Colon (tissue), 2 donors: ENCODE measurements at regions not wholly inside any gene's neighbourhood (a gene's known extent, or its start where the extent isn't known, plus 50 kb on each side); places are given as distances from the start of the nearest gene placed in this dataset.

Source experiments
- FAIRE-seq: peaks from 2 replicates; lab custom pipeline; 2012; peaks lifted over from hg19 to GRCh38; lab: Jason Lieb, UNC
- donor health status: control.
- donor health status: control.

DNA sequence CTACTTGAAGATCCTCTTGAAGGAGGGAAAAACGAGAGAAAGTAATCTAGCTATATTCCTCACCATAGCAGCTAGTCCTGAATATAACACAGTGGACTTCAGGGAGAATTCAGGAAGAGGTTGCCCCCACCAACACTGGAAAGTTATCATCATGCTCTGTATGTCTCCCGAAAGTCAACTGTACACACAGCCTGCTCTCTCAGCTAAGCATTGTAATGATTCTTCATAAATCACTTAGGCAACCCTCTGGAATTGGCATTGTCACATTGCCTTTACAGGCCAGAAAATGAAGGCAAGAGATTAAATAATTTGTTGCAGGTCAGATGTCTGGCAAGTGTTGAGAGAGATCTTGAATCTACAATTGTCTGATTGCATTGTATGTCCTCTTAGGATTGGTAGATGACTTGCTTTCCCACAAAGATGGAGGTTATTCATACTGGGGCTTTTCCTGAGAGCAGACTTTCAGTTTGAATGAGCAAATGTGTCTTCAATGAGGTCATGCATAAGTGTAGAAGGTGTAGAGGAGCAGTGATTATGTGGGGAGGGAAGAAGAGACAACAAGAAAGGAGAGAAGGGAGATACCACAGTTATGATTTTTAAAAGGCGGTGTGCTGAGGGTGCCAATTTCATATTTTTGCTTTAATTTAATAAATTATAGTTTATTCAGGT is 667.2 kb downstream of the DCDC2C start:
- no peak for FAIRE-seq

- no peak for FAIRE-seq
Observed at GRCh38 chr2:4381049-4381448, 677.7 kb downstream of the DCDC2C start.

DNA sequence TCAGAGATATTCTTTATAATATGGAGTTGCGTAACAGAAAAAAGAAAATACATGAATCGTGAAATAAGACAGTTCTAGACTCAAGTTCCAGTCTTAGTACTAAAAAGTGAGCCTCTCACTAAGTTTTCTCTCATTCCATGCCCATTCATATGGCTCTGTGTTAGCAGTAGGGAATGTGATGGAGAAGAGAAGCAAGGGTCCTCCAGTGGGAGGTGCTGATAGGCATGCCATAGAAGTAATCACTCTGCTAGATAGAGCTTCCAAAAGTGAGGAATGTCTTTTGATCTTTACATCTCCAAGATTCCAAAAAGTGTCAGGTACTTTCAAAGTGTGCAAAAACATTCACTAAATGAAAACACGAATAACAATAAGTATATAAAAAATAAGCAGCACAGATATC is 678.4 kb downstream of the DCDC2C start:
- FAIRE-seq, result no peak

DNA sequence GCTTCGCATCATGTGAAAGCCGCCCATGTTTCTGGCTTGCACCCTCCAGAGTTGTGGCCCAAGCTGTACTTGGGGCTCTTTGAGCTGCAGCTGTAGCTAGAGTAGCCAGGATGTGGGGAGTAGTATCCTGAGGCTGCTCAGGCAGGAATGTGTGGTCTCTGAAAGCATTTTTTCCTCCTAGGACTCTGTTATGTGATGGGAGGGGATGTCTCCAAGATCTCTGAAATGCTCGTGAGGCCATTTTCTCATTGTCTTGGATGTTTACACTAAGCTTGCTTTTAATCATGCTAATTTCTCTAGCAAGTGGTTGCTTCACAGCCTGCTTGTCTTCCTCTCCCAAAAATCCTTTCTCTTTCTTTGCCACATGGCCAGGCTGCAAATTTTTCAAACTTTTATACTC is 687.6 kb downstream of the DCDC2C start:
- FAIRE-seq, result no peak

- no peak for FAIRE-seq
Observed at GRCh38 chr2:4404363-4404762, 701.0 kb downstream of the DCDC2C start.

- FAIRE-seq, result no peak
Observed at GRCh38 chr2:4408321-4408720, 704.9 kb downstream of the DCDC2C start.

GRCh38 chr2:4412637-4413187 is 709.3 kb downstream of the DCDC2C start:
- FAIRE-seq, result no peak

DNA sequence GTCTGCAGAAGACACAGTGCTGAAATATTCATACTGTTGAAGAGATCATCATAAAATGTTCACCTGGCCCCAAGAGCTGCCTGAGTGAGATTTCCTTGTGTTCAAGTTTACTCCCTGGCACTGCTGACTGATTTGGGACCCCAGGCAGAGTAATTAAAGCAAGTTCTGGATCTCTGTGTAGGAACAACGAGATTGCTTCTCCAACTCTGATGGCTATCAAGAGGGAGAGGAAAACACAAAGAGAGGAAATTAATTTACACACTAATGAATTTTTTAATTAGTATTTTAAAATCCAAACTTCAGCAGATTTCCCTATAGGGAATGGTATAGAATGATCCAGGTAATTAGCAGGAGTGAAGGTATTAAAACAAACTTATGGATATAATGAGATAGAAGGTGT is 711.8 kb downstream of the DCDC2C start:
- FAIRE-seq, result no peak

DNA sequence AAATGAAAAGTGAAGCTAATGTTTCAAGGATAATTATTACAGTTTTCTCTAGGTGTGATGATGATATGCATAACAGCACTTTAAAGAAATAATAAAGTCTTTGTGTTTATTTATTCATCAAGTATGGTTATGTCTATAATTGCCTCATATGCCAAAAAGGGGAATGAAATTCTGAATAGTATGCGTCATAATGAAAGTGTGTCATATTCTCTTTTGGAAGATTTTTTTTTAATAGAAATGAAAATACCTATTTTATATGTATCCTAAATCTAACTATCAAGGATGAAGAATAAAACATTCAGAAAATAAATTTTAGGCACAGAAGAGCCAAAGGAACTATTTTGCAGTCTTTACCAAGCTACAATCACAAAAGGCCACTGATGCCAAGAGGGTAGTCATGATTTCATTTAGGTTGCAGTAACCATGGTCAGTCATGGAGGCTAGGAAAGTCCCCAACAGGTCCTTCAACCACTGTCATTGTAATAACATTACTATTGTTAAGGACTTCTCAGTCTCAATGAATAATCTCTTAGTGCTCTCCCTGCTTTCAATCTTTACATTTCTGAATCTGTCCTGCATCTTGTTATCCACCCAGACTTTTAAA is 712.5 kb downstream of the DCDC2C start:
- no peak for FAIRE-seq

DNA sequence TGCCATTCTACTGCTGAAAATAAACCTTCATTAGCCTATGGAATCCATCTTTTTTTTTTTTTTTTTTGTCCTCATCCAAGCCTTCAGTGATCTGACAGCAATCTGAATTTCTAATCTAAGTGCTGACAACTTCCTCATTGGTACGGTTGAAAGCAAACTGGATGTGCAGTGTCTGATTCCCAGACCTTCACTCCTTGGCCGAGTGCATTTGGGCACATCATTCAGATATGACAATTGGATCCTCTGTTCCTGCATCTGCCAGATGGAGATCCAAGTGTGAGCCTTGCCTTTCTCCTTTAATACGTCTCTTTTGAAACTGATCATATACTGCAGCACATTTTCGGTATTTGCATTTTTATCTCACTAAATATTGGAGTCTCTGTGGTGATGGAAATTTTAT is 713.1 kb downstream of the DCDC2C start:
- FAIRE-seq, result no peak

GRCh38 chr2:4417771-4418170 is 714.4 kb downstream of the DCDC2C start:
- no peak for FAIRE-seq

DNA sequence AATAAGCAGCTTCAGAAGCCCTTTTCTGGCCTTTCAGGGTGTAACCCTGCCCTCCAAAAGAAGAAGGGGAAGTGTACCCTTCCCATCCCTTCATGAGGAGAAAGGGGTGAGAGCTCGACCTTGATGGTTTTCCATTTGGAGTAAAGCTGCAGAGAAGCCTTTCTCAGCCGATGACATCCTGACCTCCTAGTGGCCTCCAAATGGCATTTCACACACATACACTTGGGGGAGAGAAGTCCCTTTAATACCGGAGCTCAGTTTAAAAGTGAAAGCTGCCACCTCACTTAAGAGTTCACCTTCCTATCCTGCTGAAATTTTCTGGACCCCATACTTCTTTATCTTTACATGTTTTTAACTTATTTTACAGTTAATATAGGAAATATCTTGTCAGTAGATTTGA is 716.7 kb downstream of the DCDC2C start:
- no peak for FAIRE-seq

DNA sequence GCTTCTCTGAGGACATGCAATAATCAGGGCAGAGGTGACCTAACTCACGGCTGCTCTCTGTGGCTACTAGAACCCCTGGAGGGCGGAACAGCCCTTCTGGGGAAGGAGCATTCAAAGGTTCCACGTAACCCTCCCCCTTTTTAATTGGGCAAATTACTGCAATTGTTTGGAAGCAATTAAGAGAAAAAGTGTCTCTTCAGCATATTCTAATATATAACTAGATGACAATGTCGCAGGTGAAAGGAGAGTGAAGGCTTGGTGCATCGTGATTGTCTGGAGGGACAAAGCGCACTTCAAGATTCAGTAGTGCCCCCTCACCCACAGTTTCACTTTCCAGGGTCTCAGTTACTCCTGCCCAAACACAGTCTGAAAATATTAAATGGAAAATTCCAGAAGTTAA is 720.8 kb downstream of the DCDC2C start:
- no peak for FAIRE-seq

DNA sequence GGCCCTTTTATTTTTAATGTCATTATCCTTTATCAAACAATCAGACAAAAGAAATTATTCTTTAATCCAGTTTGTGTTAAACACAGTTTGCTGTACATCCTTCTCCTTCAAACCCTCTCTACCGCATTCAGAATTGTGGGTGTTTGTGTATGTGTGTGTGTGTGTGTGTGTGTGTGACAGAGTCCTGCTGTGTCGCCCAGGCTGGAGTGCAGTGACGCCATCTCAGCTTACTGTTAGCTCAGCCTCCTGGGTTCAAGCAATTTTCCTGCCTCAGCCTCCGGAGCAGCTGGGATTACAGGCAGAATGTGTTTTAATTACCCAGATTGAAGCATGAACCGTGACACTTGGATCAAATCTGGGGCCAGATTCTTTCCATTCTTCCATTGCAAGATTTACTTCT is 723.7 kb downstream of the DCDC2C start:
- FAIRE-seq, result no peak

DNA sequence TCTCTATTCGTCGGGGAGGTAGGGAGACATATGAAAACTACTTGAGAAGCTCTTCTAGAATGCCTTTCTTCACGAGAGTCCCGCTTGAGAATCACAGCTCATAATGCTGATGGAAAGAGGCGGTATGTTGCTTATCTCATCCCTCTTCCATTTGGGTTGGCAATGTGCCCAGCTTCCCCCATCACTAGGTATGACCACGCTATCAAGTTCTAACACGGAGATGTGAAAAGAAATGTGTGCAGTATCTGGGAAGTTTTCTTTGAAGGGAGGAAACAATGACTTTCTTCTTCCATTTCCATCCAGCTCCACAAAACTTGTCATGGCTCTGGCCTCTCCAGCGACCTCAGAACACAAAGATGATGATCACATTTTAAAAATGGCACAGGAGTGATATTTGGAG is 742.4 kb downstream of the DCDC2C start:
- FAIRE-seq, result no peak

DNA sequence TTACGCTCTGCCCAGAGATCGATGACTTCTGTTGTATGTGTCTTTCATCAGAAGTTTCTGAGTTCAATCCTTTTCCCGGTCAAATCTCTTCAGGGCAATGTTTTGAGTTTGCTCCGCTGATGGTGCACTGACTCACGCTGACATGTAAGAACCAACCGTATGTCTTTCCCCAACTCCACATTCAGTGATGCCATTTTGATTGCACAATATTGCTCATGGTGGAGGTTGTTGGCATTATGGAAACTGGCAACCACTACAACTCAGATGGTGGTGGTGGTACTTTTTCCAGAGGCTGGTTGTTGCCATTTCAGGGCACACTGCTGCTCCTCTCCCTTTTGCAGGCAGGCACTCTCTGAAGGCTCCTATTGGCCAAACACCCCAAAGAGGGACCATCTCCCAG is 751.5 kb downstream of the DCDC2C start:
- no peak for FAIRE-seq

DNA sequence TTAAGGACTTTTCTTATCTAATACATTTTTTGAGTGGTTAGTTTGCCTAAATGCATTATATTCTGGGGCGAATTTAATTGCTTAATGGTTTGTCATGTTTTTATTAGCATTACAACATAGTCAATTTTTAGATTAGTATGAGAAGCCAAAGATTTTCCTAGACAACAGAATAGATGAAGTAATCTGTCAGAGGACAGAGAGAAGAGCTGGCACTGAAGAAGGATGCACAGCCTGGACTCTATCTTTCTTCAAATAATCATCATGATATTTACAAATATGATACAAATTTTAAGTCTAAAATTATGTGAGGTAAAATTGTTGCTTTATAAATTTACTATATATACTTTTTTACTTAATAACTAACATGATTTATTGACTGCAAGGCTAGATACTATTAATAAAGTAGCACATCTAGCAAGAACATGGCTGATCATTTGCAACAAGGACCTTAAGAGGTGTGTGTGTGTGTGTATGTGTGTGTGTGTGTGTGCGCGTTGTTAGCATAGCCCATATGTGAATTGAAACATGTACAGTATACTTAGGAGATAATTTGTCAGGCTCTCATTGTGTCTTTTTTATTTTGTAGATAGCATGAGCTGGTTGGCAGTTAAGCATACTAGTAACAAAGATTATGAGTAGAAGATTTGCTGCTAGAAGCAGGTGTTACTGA is 752.2 kb downstream of the DCDC2C start:
- no peak for FAIRE-seq

GRCh38 chr2:4464634-4465266 is 761.4 kb downstream of the DCDC2C start:
- no peak for FAIRE-seq

DNA sequence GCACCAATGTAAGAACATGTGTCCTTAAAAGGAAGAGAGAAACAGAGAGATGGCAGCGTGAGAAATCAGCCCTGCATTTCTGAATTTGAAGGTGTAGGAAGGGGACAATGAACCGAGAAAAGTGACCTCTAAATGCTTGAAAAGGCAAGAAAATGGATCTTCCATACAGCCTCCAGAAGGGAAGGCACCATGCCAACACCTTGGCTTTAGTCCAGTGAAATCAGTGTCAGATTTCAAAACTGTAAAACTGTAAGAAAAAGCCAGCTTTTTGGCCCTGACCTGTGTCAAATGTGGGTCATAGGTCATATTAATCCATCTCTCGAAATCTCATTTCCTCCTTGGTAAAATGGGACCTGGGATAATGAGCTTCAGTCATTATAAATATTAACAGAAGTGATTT is 762.3 kb downstream of the DCDC2C start:
- FAIRE-seq, result no peak

DNA sequence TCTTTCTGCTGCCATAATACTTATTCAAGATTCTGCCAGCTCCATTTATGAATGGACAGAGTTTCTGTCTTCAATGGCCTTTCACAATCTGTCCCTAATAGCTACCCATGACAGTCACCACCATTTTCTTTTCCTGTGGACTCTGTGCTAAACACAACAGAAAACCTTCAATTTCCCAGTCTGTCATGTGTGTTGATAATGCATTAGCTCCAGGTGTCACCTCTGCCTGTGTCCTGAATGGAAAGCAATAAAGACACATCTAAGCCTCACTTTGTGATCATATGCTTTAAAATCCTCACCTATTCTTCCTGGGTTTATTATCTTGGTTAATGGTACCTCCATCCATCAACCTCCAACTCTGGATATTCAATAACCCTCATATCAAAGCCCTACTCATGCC is 772.2 kb downstream of the DCDC2C start:
- FAIRE-seq, result no peak

DNA sequence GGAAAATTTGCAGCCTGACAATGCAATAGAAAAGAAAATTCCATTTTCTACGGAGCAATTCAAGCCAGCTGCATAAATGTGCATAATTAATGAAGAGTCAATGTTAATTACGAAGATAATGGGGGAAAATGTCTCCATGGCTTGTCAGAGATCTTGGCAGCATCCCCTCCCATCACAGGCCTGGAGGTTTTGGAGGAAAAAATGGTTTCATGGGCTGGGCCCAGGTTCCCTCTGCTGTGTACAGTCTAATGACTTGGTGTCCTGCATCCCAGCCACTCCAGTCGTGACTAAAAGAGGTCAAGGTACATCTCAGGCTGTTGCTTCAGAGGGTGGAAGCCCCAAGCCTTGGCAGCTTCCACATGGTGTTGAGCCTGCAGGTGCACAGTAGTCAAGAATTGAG is 779.7 kb downstream of the DCDC2C start:
- no peak for FAIRE-seq

- FAIRE-seq, result no peak
Observed at GRCh38 chr2:4486971-4487370, 783.6 kb downstream of the DCDC2C start.
